ENCODE measurements at regions not wholly inside any gene's neighbourhood (a gene's known extent, or its start where the extent isn't known, plus 50 kb on each side); places are given as distances from the start of the nearest gene placed in this dataset.
A peak's percentile ranks its signal among the peaks of the same experiment; 100 is the strongest.

GRCh38 chr7:115748123-115748738 is 282.3 kb downstream of the TFEC start:
- no peak overlapping the region for H2BK5ac ChIP-seq (ENCODE audit: low read depth, low read length)
- no peak for TF ChIP-seq BACH1 (IDR thresholded peaks at IDR 0.05; ENCODE audit: low read length)
- peak in 2 of 3 experiments; percentile 41 to 49; a peak in 3 of 4 replicates for TF ChIP-seq CTCF (IDR thresholded peaks at IDR 0.05; ENCODE audit: control extremely low read depth in 1 of 3, insufficient read depth in 1 of 3, low read depth in 1 of 3, low read length in 3 of 3)
- TF ChIP-seq BCL11A (IDR thresholded peaks at IDR 0.05; ENCODE audit: low read depth in 2 of 2, low read length in 2 of 2) = no peak
- no peak for TF ChIP-seq RXRA (IDR thresholded peaks at IDR 0.05; ENCODE audit: insufficient read depth, low read depth, low read length)
- TF ChIP-seq RFX5 (IDR thresholded peaks at IDR 0.05; ENCODE audit: borderline replicate concordance, low read depth, low read length) = no peak
- peak; percentile 71 for TF ChIP-seq RAD21 (IDR thresholded peaks at IDR 0.05 in 1 of 2, conservative IDR thresholded peaks at IDR 0.05 in 1 of 2; ENCODE audit: low read depth in 2 of 2, low read length in 2 of 2)
- no peak overlapping the region for H2BK12ac ChIP-seq (ENCODE audit: low read depth, low read length)
- H3K56ac ChIP-seq (replicated peaks; ENCODE audit: insufficient read length, low read depth, low read length) = no peak overlapping the region
- H2AK5ac ChIP-seq (ENCODE audit: low read depth, low read length) = no peak overlapping the region
- no peak overlapping the region for H3K9ac ChIP-seq (replicated peaks in 1 of 4; ENCODE audit: extremely low read depth in 1 of 4, low read depth in 3 of 4, low read length in 3 of 4)
- H4K91ac ChIP-seq (replicated peaks; ENCODE audit: insufficient read length, low read length) = no peak overlapping the region
- no peak overlapping the region for H3K23ac ChIP-seq (ENCODE audit: insufficient read length)
- no peak for DNase-seq (ENCODE audit: low read depth in 1 of 2, low spot score in 2 of 2)
- H3K14ac ChIP-seq (ENCODE audit: insufficient read length) = no peak overlapping the region
- no peak overlapping the region for H3K27ac ChIP-seq (ENCODE audit: low read depth, low read length)
- no peaks in the 10 kb centered on the region for H3K79me1 ChIP-seq (ENCODE audit: low read depth, low read length)
- no peak for FAIRE-seq
- H4K5ac ChIP-seq (ENCODE audit: insufficient read length, low read depth, low read length) = no peak overlapping the region
- H2BK20ac ChIP-seq (ENCODE audit: low read length) = no peak overlapping the region
- H2BK120ac ChIP-seq (replicated peaks; ENCODE audit: low read depth, low read length) = no peak overlapping the region
- no peaks in the 10 kb centered on the region for H3K27me3 ChIP-seq (replicated peaks in 1 of 4; ENCODE audit: control insufficient read depth in 3 of 4, extremely low read depth in 1 of 4, insufficient read depth in 3 of 4, low read length in 3 of 4)
- ChIA-PET POLR2A (ENCODE audit: partially characterized antibody) (no interaction called here), CTCF (ENCODE audit: partially characterized antibody) (interaction anchor here (0.5 to 1.2 kb wide), 4 partner anchors 22 to 1117 kb away, joined by 3 to 6 read pairs (median 4); no protein-coding TSS in a partner anchor)
- H4K20me1 ChIP-seq (replicated peaks in 1 of 2; ENCODE audit: control insufficient read depth in 1 of 2, insufficient read depth in 2 of 2, low read length in 2 of 2) = no peaks in the 10 kb centered on the region
- no peaks in the 10 kb centered on the region for H3K36me3 ChIP-seq (ENCODE audit: control insufficient read depth in 2 of 4, insufficient read depth in 4 of 4, low read length in 3 of 4)
- H3K18ac ChIP-seq (ENCODE audit: extremely low read depth, low read length) = no peak overlapping the region
- no peak overlapping the region for H3K4ac ChIP-seq (replicated peaks; ENCODE audit: insufficient read length, low read depth, low read length)
- 84% methylated on average over 5 of the region's 5 CpGs; no CpG with 5 or more reads in 1 of the 2 experiments for WGBS, 2 experiments (ENCODE audit: extremely low coverage in 1 of 2, insufficient coverage in 1 of 2, insufficient read length in 1 of 2, insufficient replicate concordance in 2 of 2, low coverage in 1 of 2, low lambda C conversion rate in 2 of 2, missing lambda C conversion rate in 1 of 2)
- no peak overlapping the region for H4K8ac ChIP-seq (ENCODE audit: extremely low read depth, insufficient read depth, low read length)
- no peaks in the 10 kb centered on the region for H3K4me1 ChIP-seq (replicated peaks in 1 of 4; ENCODE audit: control insufficient read depth in 3 of 4, insufficient read depth in 4 of 4, low read length in 3 of 4)
- H3K9me3 ChIP-seq (ENCODE audit: insufficient read depth in 2 of 2, low read depth in 1 of 2, low read length in 1 of 2) = no peaks in the 10 kb centered on the region
- H3K79me2 ChIP-seq (ENCODE audit: control insufficient read depth in 1 of 2, insufficient read depth in 2 of 2, low read length in 2 of 2) = no peaks in the 10 kb centered on the region
- H2BK15ac ChIP-seq (ENCODE audit: low read length) = no peak overlapping the region
- no peak overlapping the region for H3K4me3 ChIP-seq (ENCODE audit: extremely low read depth in 1 of 4, insufficient read depth in 2 of 4, low read depth in 3 of 4, low read length in 4 of 4)
- no peaks in the 10 kb centered on the region for H3K23me2 ChIP-seq (ENCODE audit: low read depth, low read length)
- H2AFZ ChIP-seq (ENCODE audit: low read length) = no peak overlapping the region
- no peak overlapping the region for H3K4me2 ChIP-seq (ENCODE audit: insufficient read depth in 1 of 2, low read depth in 2 of 2, low read length in 2 of 2)
